ENCODE measurements at regions not wholly inside any gene's neighbourhood (a gene's known extent, or its start where the extent isn't known, plus 50 kb on each side); places are given as distances from the start of the nearest gene placed in this dataset.
A peak's percentile ranks its signal among the peaks of the same experiment; 100 is the strongest.

GRCh38 chr14:38125481-38126037, 82.1 kb upstream of the SSTR1 start:
- DNase-seq: no peak

- DNase-seq: no peak
Observed at GRCh38 chr14:38127356-38127755, 80.3 kb upstream of the SSTR1 start.

GRCh38 chr14:38127784-38128183, 79.9 kb upstream of the SSTR1 start:
- DNase-seq: no peak

- DNase-seq: no peak
Observed at GRCh38 chr14:38128640-38129039, 79.1 kb upstream of the SSTR1 start.

GRCh38 chr14:38129192-38129591, 78.5 kb upstream of the SSTR1 start:
- no peak for DNase-seq

- DNase-seq: peak; percentile 40
Observed at GRCh38 chr14:38129705-38130104, 78.0 kb upstream of the SSTR1 start.

GRCh38 chr14:38134416-38135030, 73.2 kb upstream of the SSTR1 start:
- no peak for DNase-seq

- DNase-seq: no peak
Observed at GRCh38 chr14:38135106-38135867, 72.4 kb upstream of the SSTR1 start.

- DNase-seq: no peak
Observed at GRCh38 chr14:38137005-38137404, 70.7 kb upstream of the SSTR1 start.

- DNase-seq: no peak
Observed at GRCh38 chr14:38138473-38139138, 69.1 kb upstream of the SSTR1 start.

- no peak for DNase-seq
Observed at GRCh38 chr14:38139926-38140325, 67.8 kb upstream of the SSTR1 start.

- no peak for DNase-seq
Observed at GRCh38 chr14:38143170-38143569, 64.5 kb upstream of the SSTR1 start.

GRCh38 chr14:38143659-38144505, 63.8 kb upstream of the SSTR1 start:
- no peak for DNase-seq

- DNase-seq: no peak
Observed at GRCh38 chr14:38145142-38145541, 62.6 kb upstream of the SSTR1 start.

GRCh38 chr14:38150075-38150474, 57.6 kb upstream of the SSTR1 start:
- no peak for DNase-seq

All from stimulated activated CD4-positive, alpha-beta T cell treated with anti-CD3 and anti-CD28 coated beads, Interleukin-4, amount 100 ng/mL, for 24 hours (primary cell).